Endothelial cell of umbilical vein (primary cell): ENCODE measurements at regions not wholly inside any gene's neighbourhood (a gene's known extent, or its start where the extent isn't known, plus 50 kb on each side); places are given as distances from the start of the nearest gene placed in this dataset.

Experiments
- BruUV-seq: library from RNA; stranded (reverse); fragments of 400-500 nt; replicated peaks from 2 replicates; lab custom pipeline; 2021; lab: Mats Ljungman, UMichigan
- CTCF ChIA-PET: fragments of 300-600, 350-600 bp; sonication (Branson Sonifier 250); formaldehyde crosslinking; loops from one replicate; lab custom pipeline; 2021; ENCODE audit warnings: antibody characterized with exemption, inconsistent platforms; lab: Charles Lee
- POLR2A ChIA-PET: fragments of 300-600, 350-600 bp; sonication (Branson Sonifier 250); formaldehyde crosslinking; loops from one replicate; lab custom pipeline; 2021; ENCODE audit warnings: antibody characterized with exemption, inconsistent platforms; lab: Charles Lee
- DNase-seq: peaks from one replicate; pipeline ENCODE4 v3.0.0-alpha.2; 2011; ENCODE audit warnings: low read depth, low spot score
- FAIRE-seq: peaks from 2 replicates; lab custom pipeline; 2011; peaks lifted over from hg19 to GRCh38; lab: Jason Lieb, UNC
- H2AFZ ChIP-seq: 2 replicates; pipeline ENCODE4 v1.6.0; 2012; ENCODE audit warnings: low read depth, low read length, control low read depth, inconsistent platforms
- H3K27ac ChIP-seq: 2 replicates; pipeline ENCODE4 v1.5.1; 2011; ENCODE audit warnings: low read depth, mild to moderate bottlenecking, control low read depth, low read length, moderate library complexity; ENCODE audit not compliant: insufficient read depth
- H3K27me3 ChIP-seq, 2 experiments: 2 replicates each; pipeline versions ENCODE4 v1.6.0 to v1.6.1; 2011; ENCODE audit warnings: low read length in 2 of 2, mixed read lengths in 1 of 2; ENCODE audit not compliant: control insufficient read depth in 2 of 2, insufficient read depth in 2 of 2
- H3K36me3 ChIP-seq, 2 experiments: 2 replicates in 1 of 2; 3 replicates in 1 of 2; pipeline ENCODE4 v1.5.1; 2011; ENCODE audit warnings: low read length in 2 of 2, mild to moderate bottlenecking in 1 of 2, moderate library complexity in 1 of 2; ENCODE audit not compliant: control insufficient read depth in 2 of 2, insufficient read depth in 2 of 2; ENCODE audit errors: extremely low read depth in 1 of 2
- H3K4me1 ChIP-seq: 3 replicates; pipeline ENCODE4 v1.5.1; 2011; ENCODE audit warnings: mild to moderate bottlenecking, low read length; ENCODE audit not compliant: control insufficient read depth, insufficient read depth; ENCODE audit errors: extremely low read depth
- H3K4me2 ChIP-seq: 2 replicates; pipeline ENCODE4 v1.6.1; 2011; ENCODE audit warnings: low read length, control low read depth, mixed read lengths; ENCODE audit not compliant: insufficient read depth
- H3K4me3 ChIP-seq, 3 experiments: fragments of 200-600 bp in 1 of 3; sonication (generic), shearing (Covaris generic) in 1 of 3; replicated peaks in 1 of 3; 2 replicates each; pipeline ENCODE4 v1.5.1; 2011 to 2016; ENCODE audit warnings: control low read depth in 3 of 3, low read length in 3 of 3, mild to moderate bottlenecking in 2 of 3, inconsistent platforms in 1 of 3, low read depth in 1 of 3, moderate library complexity in 1 of 3; ENCODE audit not compliant: insufficient read depth in 1 of 3
- H3K79me2 ChIP-seq: 2 replicates; pipeline ENCODE4 v1.6.0; 2012; ENCODE audit warnings: low read length, inconsistent platforms; ENCODE audit not compliant: control insufficient read depth, insufficient read depth
- H3K9ac ChIP-seq: replicated peaks from 2 replicates; pipeline ENCODE3; 2011; ENCODE audit warnings: low read length, control low read depth; ENCODE audit not compliant: insufficient read depth; ENCODE audit errors: extremely low read depth
- H3K9me1 ChIP-seq: replicated peaks from 3 replicates; pipeline ENCODE4 v1.6.0; 2011; ENCODE audit warnings: mild to moderate bottlenecking, low read length; ENCODE audit not compliant: control insufficient read depth, insufficient read depth; ENCODE audit errors: extremely low read depth
- H3K9me3 ChIP-seq: replicated peaks from 2 replicates; pipeline ENCODE4 v1.5.1; 2012; ENCODE audit warnings: low read length, inconsistent platforms; ENCODE audit not compliant: control insufficient read depth, insufficient read depth
- H4K20me1 ChIP-seq: replicated peaks from 2 replicates; pipeline ENCODE3; 2011; ENCODE audit warnings: mild to moderate bottlenecking, low read length; ENCODE audit not compliant: control insufficient read depth, insufficient read depth; ENCODE audit errors: extremely low read depth
- CTCF ChIP-seq, 2 donors: IDR thresholded peaks; 1 replicate in 1 of 2; 2 replicates in 1 of 2; pipeline ENCODE4 v1.5.1; 2011; ENCODE audit warnings: low read length in 2 of 2, mild to moderate bottlenecking in 2 of 2, moderate library complexity in 2 of 2, control low read depth in 1 of 2, inconsistent platforms in 1 of 2, low read depth in 1 of 2; ENCODE audit not compliant: insufficient read depth in 1 of 2; ENCODE audit errors: extremely low read depth in 1 of 2
- EZH2 ChIP-seq: IDR thresholded peaks from 2 replicates; pipeline ENCODE4 v1.6.1; 2012; ENCODE audit warnings: borderline replicate concordance, low read depth, mild to moderate bottlenecking, moderate library complexity, low read length, inconsistent platforms; ENCODE audit not compliant: severe bottlenecking
- FOS ChIP-seq: IDR thresholded peaks from 2 replicates; pipeline ENCODE4 v1.6.1; 2011; ENCODE audit warnings: mild to moderate bottlenecking, low read length, moderate library complexity, borderline replicate concordance; ENCODE audit not compliant: insufficient read depth
- GATA2 ChIP-seq: IDR thresholded peaks from 2 replicates; pipeline ENCODE4 v1.7.0; 2011; ENCODE audit warnings: low read depth, mild to moderate bottlenecking, moderate library complexity, mixed read lengths, low read length; ENCODE audit not compliant: insufficient read length, insufficient read depth
- JUN ChIP-seq: IDR thresholded peaks from 2 replicates; pipeline ENCODE4 v1.6.1; 2011; ENCODE audit warnings: borderline replicate concordance, low read depth; ENCODE audit not compliant: insufficient read length, insufficient read depth
- MAX ChIP-seq: IDR thresholded peaks from 2 replicates; pipeline ENCODE4 v1.6.1; 2011; ENCODE audit not compliant: insufficient read depth, insufficient read length
- MYC ChIP-seq: IDR thresholded peaks from one replicate; pipeline ENCODE4 v1.6.1; 2011; ENCODE audit warnings: mild to moderate bottlenecking, low read depth, low read length
- POLR2A ChIP-seq: IDR thresholded peaks from 2 replicates; pipeline ENCODE4 v1.6.1; 2012; ENCODE audit warnings: low read depth, mild to moderate bottlenecking, control low read depth, low read length
- POLR2AphosphoS5 ChIP-seq: IDR thresholded peaks from 2 replicates; pipeline ENCODE4 v1.6.1; 2012; ENCODE audit warnings: low read depth, mild to moderate bottlenecking, control low read depth, low read length, moderate library complexity; ENCODE audit not compliant: insufficient read depth
- dilution Hi-C: fragments of 300-500 bp; cut with MboI; formaldehyde crosslinking; loops from one replicate; pipeline ENCODE4 v1.15.0; 2019; ENCODE audit warnings: low sequenced_read_pairs; ENCODE audit not compliant: extremely low pct_ligation_motif_present
- intact Hi-C: fragments of 100-400 bp; cut with micrococcal nuclease; formaldehyde crosslinking; loops from one replicate; pipeline ENCODE4 v1.10.0; 2022

GRCh38 chr3:118791246-118791645 lies 243.4 kb downstream of the IGSF11 start:
- H3K4me1 ChIP-seq: no peaks in the 10 kb centered on the region
- no peaks in the 10 kb centered on the region for H4K20me1 ChIP-seq
- CTCF ChIA-PET: no interaction called here
- no peaks in the 10 kb centered on the region for H3K27me3 ChIP-seq
- H2AFZ ChIP-seq: no peak overlapping the region
- no peaks in the 10 kb centered on the region for H3K36me3 ChIP-seq
- H3K27ac ChIP-seq: no peak overlapping the region
- DNase-seq (no peak), FAIRE-seq (no peak)
- TF ChIP-seq POLR2AphosphoS5 (no peak), MYC (no peak), JUN (no peak), MAX (no peak), CTCF (IDR thresholded peaks at IDR 0.05; ENCODE audit: extremely low read depth in 1 of 2, insufficient read depth in 1 of 2, low read depth in 1 of 2, low read length in 2 of 2) (no peak), FOS (no peak), POLR2A (no peak)
- no TSS peak for BruUV-seq
- no peak overlapping the region for H3K4me3 ChIP-seq
- intact Hi-C loops: no loop called here
- H3K9ac ChIP-seq: no peak overlapping the region
- H3K9me3 ChIP-seq: no peaks in the 10 kb centered on the region
- no peaks in the 10 kb centered on the region for H3K79me2 ChIP-seq
- H3K9me1 ChIP-seq: no peaks in the 10 kb centered on the region
- dilution Hi-C loops: no loop called here
- no peak overlapping the region for H3K4me2 ChIP-seq
- POLR2A ChIA-PET: no interaction called here

GRCh38 chr3:118792191-118792590 lies 242.5 kb downstream of the IGSF11 start:
- dilution Hi-C loops: no loop called here
- H2AFZ ChIP-seq: no peak overlapping the region
- ChIA-PET POLR2A (no interaction called here), CTCF (no interaction called here)
- TF ChIP-seq FOS (no peak), MYC (no peak), JUN (no peak), POLR2A (no peak), CTCF (IDR thresholded peaks at IDR 0.05; ENCODE audit: extremely low read depth in 1 of 2, insufficient read depth in 1 of 2, low read depth in 1 of 2, low read length in 2 of 2) (no peak), POLR2AphosphoS5 (no peak), EZH2 (no peak), MAX (no peak), GATA2 (no peak)
- H3K27me3 ChIP-seq: no peaks in the 10 kb centered on the region
- intact Hi-C loops: no loop called here
- DNase-seq (no peak), FAIRE-seq (no peak)
- no peaks in the 10 kb centered on the region for H3K9me1 ChIP-seq
- no peaks in the 10 kb centered on the region for H3K36me3 ChIP-seq
- H3K79me2 ChIP-seq: no peaks in the 10 kb centered on the region
- BruUV-seq: no TSS peak
- no peak overlapping the region for H3K4me2 ChIP-seq
- no peaks in the 10 kb centered on the region for H3K9me3 ChIP-seq
- no peak overlapping the region for H3K9ac ChIP-seq
- H4K20me1 ChIP-seq: no peaks in the 10 kb centered on the region
- no peak overlapping the region for H3K4me3 ChIP-seq
- H3K27ac ChIP-seq: no peak overlapping the region
- H3K4me1 ChIP-seq: no peaks in the 10 kb centered on the region
